ENCODE measurements at regions not wholly inside any gene's neighbourhood (a gene's known extent, or its start where the extent isn't known, plus 50 kb on each side); places are given as distances from the start of the nearest gene placed in this dataset.

GRCh38 chrX:46247456-46247855 lies 297.8 kb downstream of the ZNF674 start:
- no peak for DNase-seq
- Histone ChIP-seq H3K79me2 (ENCODE audit: insufficient read depth, low read length) (no peaks in the 10 kb centered on the region), H2AFZ (ENCODE audit: low read length) (no peak overlapping the region)

More at GRCh38 chrX:46247456-46247855, 297.8 kb downstream of the ZNF674 start:
- Histone ChIP-seq H3K27ac (ENCODE audit: insufficient read length, low read depth, low read length) (no peak overlapping the region), H3K9me3 (ENCODE audit: control insufficient read depth, low read depth, low read length) (no peaks in the 10 kb centered on the region), H3K18ac (ENCODE audit: insufficient read length, low read depth, low read length) (no peak overlapping the region), H3K23me2 (ENCODE audit: insufficient read length, low read depth, low read length, poor library complexity, severe bottlenecking) (no peaks in the 10 kb centered on the region), H3K4me1 (ENCODE audit: insufficient read depth, low read length) (peaks cover 6% of the 10 kb centered on the region; the same call in 1 of the 2 replicates), H4K5ac (ENCODE audit: insufficient read length, low read depth, low read length) (no peak overlapping the region), H3K56ac (ENCODE audit: insufficient read length, low read depth, low read length) (no peak overlapping the region), H3K4ac (ENCODE audit: low read depth, low read length) (no peak overlapping the region), H4K8ac (replicated peaks; ENCODE audit: insufficient read length, low read depth, low read length) (no peak overlapping the region), H3K14ac (ENCODE audit: insufficient read depth, low read length) (no peak overlapping the region), H3K4me2 (ENCODE audit: insufficient read depth, insufficient read length, low read length) (no peak overlapping the region), H2BK15ac (ENCODE audit: low read depth, low read length) (no peak overlapping the region), H3T11ph (ENCODE audit: low read length) (no peak overlapping the region), H3K27me3 (ENCODE audit: insufficient read depth, low read length) (no peaks in the 10 kb centered on the region), H2BK12ac (ENCODE audit: insufficient read length, low read depth, low read length) (no peak overlapping the region), H2BK5ac (ENCODE audit: insufficient read length, low read length) (no peak overlapping the region), H2BK120ac (ENCODE audit: low read depth, low read length, poor library complexity, severe bottlenecking) (no peak overlapping the region), H3K79me1 (ENCODE audit: insufficient read depth, low read depth, low read length, poor library complexity, severe bottlenecking) (no peaks in the 10 kb centered on the region), H3K23ac (ENCODE audit: insufficient read length, low read depth, low read length) (no peak overlapping the region), H3K9ac (ENCODE audit: extremely low read depth, insufficient read length, low read length) (no peak overlapping the region), H2BK20ac (ENCODE audit: low read depth, low read length, poor library complexity, severe bottlenecking) (no peak overlapping the region), H4K91ac (ENCODE audit: insufficient read length, low read depth, low read length) (no peak overlapping the region), H4K20me1 (ENCODE audit: control insufficient read depth, insufficient read depth, insufficient read length) (no peaks in the 10 kb centered on the region), H2AK5ac (ENCODE audit: insufficient read length, low read length) (no peak overlapping the region)
- no peaks in the 10 kb centered on the region; the same call in 1 of the 2 replicates for H3K27me3 Mint-ChIP-seq (ENCODE audit: low read depth)
- H3K27ac Mint-ChIP-seq: no peak overlapping the region
- H3K4me3 Mint-ChIP-seq: no peak overlapping the region
- whole genome bisulfite sequencing (ENCODE audit: extremely low coverage, insufficient read length, low lambda C conversion rate): no CpG with 5 or more reads among the region's 4 CpGs
- H3K9me3 Mint-ChIP-seq: peaks cover 58 to 71% of the 10 kb centered on the region in 2 experiments
- peaks cover 24 to 26% of the 10 kb centered on the region in 2 experiments for H3K4me1 Mint-ChIP-seq
- H3K36me3 Mint-ChIP-seq (ENCODE audit: insufficient read depth in 1 of 3, low read depth in 3 of 3): peaks cover 0 to 7% (median 6%) of the 10 kb centered on the region in 3 experiments; a peak in 2 of 7 replicates
- no peak for TF ChIP-seq CTCF (conservative IDR thresholded peaks at IDR 0.05)
